PC-9 (cell line): ENCODE measurements at regions not wholly inside any gene's neighbourhood (a gene's known extent, or its start where the extent isn't known, plus 50 kb on each side); places are given as distances from the start of the nearest gene placed in this dataset.

Experiments used
- BruUV-seq: library from RNA; stranded (reverse); fragments of 400-500 nt; replicated peaks from 2 replicates; lab custom pipeline; 2021; lab: Mats Ljungman, UMichigan
- CTCF ChIA-PET: fragments of 300-600 bp; sonication (Branson Sonifier 250); formaldehyde crosslinking; loops from one replicate; lab custom pipeline; 2022; ENCODE audit warnings: antibody characterized with exemption; lab: Charles Lee
- POLR2A ChIA-PET: fragments of 300-600 bp; sonication (Branson Sonifier 250); formaldehyde crosslinking; loops from one replicate; lab custom pipeline; 2022; ENCODE audit warnings: antibody characterized with exemption; ENCODE audit not compliant: unreplicated experiment; lab: Charles Lee
- DNase-seq, 2 experiments: peaks; one replicate each; pipeline versions ENCODE4 v3.0.0 to v3.0.0-alpha.2; 2015 to 2022; ENCODE audit warnings: mixed read lengths in 1 of 2
- H2AFZ ChIP-seq: fragments of 200-600 bp; sonication (generic); 2 replicates; pipeline ENCODE4 v1.8.1; 2017; ENCODE audit warnings: antibody characterized with exemption
- H3F3A ChIP-seq: fragments of 200-600 bp; sonication (generic); 2 replicates; pipeline ENCODE4 v1.8.1; 2017; ENCODE audit warnings: antibody characterized with exemption, mild to moderate bottlenecking, low read depth; ENCODE audit not compliant: insufficient read depth
- H3K27ac ChIP-seq: fragments of 200-600 bp; sonication (generic); 2 replicates; pipeline ENCODE4 v1.6.1; 2016; ENCODE audit warnings: mixed run types
- H3K27me3 ChIP-seq: fragments of 200-600 bp; sonication (generic); 2 replicates; pipeline ENCODE4 v1.6.1; 2016; ENCODE audit warnings: low read depth, mixed run types; ENCODE audit not compliant: insufficient read depth
- H3K36me3 ChIP-seq: fragments of 200-600 bp; sonication (generic); 2 replicates; pipeline ENCODE4 v1.6.1; 2016; ENCODE audit warnings: low read depth, mixed run types
- H3K4me1 ChIP-seq: fragments of 200-600 bp; sonication (generic); replicated peaks from 2 replicates; pipeline ENCODE4 v1.6.1; 2016; ENCODE audit warnings: mixed run types; ENCODE audit not compliant: insufficient read depth
- H3K4me2 ChIP-seq: fragments of 200-600 bp; sonication (generic); 2 replicates; pipeline ENCODE4 v1.6.1; 2017; ENCODE audit warnings: mixed run types
- H3K4me3 ChIP-seq: fragments of 200-600 bp; sonication (generic); 2 replicates; pipeline ENCODE4 v1.6.1; 2016; ENCODE audit warnings: mixed run types
- H3K79me2 ChIP-seq: fragments of 200-600 bp; sonication (generic); 2 replicates; pipeline ENCODE4 v1.6.1; 2017; ENCODE audit warnings: low read depth, mixed run types
- H3K9me2 ChIP-seq: fragments of 200-600 bp; sonication (generic); 2 replicates; pipeline ENCODE4 v1.8.1; 2017; ENCODE audit warnings: mild to moderate bottlenecking; ENCODE audit not compliant: insufficient read depth
- H3K9me3 ChIP-seq: fragments of 200-600 bp; sonication (generic); 2 replicates; pipeline ENCODE4 v1.8.1; 2016; ENCODE audit warnings: low read depth; ENCODE audit not compliant: insufficient read depth
- H4K20me1 ChIP-seq: fragments of 200-600 bp; sonication (generic); 2 replicates; pipeline ENCODE4 v1.8.1; 2017; ENCODE audit not compliant: insufficient read depth
- EZH2 ChIP-seq: fragments of 200-600 bp; sonication (generic); IDR thresholded peaks from 2 replicates; pipeline ENCODE4 v1.8.0; 2017; ENCODE audit warnings: antibody characterized with exemption, low read depth
- intact Hi-C: fragments of 100-400 bp; cut with micrococcal nuclease; formaldehyde crosslinking; loops from one replicate; pipeline ENCODE4 v1.10.0; 2022; ENCODE audit not compliant: unreplicated experiment
- TF ChIP-seq, protein P1 (sequence below): fragments of 200-600 bp; sonication (generic); conservative IDR thresholded peaks from 2 replicates; pipeline ENCODE4 v1.6.1; 2017; ENCODE audit warnings: mixed run types, antibody characterized with exemption, mild to moderate bottlenecking, moderate library complexity

DNA sequence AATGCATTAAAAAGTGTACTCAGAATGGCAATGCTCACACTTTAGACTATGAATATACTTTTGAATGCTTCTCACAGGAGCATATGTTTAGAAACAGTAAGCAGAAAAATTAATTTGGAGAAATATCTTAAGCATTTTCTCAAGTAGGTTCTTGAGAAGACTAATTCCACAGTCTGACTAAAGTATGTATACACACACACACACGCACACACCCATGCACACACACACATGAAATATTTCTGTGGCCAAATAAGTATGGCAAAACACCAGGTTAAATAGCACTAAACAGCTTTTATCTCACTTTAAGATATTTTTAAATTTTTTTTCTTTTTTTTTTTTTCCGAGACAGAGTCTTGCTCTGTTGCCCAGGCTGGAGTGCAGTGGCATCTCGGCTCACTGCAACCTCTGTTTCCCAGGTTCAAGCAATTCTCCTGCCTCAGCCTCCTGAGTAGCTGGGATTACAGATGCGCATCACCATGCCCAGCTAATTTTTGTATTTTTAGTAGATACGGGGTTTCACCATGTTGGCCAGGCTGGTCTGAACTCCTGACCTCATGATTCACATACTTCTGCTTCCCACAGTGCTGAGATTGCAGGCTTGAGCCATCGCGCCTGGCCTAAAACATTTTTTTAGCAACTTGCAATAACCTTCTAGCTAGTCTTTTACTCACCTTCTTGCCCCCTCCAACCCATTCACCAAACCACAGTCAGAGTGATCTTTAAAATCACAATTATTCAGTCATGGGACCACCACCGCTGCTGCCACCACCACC lies 67.5 kb upstream of the SCG2 start:
- peak in 1 of 2 experiments; percentile 18 for DNase-seq
- no peak overlapping the region for H3K27ac ChIP-seq
- CTCF ChIA-PET, result interaction anchor here (0.5 to 0.6 kb wide), 2 partner anchors 128 to 699 kb away, joined by 3 read pairs; no protein-coding TSS in a partner anchor
- H3K27me3 ChIP-seq, result no peaks in the 10 kb centered on the region
- no peaks in the 10 kb centered on the region for H3K9me3 ChIP-seq
- H3F3A ChIP-seq, result no peaks in the 10 kb centered on the region
- no peaks in the 10 kb centered on the region for H3K9me2 ChIP-seq
- intact Hi-C loops, result loop anchor here (5.0 to 10.0 kb wide), 3 partner anchors 107 to 615 kb away; no protein-coding TSS in a partner anchor
- no peaks in the 10 kb centered on the region for H3K79me2 ChIP-seq
- no peak overlapping the region for H3K4me3 ChIP-seq
- TF ChIP-seq, protein P1, sequence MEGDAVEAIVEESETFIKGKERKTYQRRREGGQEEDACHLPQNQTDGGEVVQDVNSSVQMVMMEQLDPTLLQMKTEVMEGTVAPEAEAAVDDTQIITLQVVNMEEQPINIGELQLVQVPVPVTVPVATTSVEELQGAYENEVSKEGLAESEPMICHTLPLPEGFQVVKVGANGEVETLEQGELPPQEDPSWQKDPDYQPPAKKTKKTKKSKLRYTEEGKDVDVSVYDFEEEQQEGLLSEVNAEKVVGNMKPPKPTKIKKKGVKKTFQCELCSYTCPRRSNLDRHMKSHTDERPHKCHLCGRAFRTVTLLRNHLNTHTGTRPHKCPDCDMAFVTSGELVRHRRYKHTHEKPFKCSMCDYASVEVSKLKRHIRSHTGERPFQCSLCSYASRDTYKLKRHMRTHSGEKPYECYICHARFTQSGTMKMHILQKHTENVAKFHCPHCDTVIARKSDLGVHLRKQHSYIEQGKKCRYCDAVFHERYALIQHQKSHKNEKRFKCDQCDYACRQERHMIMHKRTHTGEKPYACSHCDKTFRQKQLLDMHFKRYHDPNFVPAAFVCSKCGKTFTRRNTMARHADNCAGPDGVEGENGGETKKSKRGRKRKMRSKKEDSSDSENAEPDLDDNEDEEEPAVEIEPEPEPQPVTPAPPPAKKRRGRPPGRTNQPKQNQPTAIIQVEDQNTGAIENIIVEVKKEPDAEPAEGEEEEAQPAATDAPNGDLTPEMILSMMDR, result no peak
- no peak overlapping the region for H2AFZ ChIP-seq
- no TSS peak for BruUV-seq
- no peak overlapping the region for H3K4me2 ChIP-seq
- no peaks in the 10 kb centered on the region for H3K36me3 ChIP-seq
- H4K20me1 ChIP-seq, result no peaks in the 10 kb centered on the region
- POLR2A ChIA-PET, result interaction anchor here (0.8 kb wide), 1 partner anchor 1387 kb away, joined by 4 read pairs; no protein-coding TSS in a partner anchor
- no peaks in the 10 kb centered on the region for H3K4me1 ChIP-seq

GRCh38 chr2:223668302-223668998 lies 66.3 kb upstream of the SCG2 start:
- H3K79me2 ChIP-seq, result no peaks in the 10 kb centered on the region
- TF ChIP-seq, protein P1, result no peak
- TF ChIP-seq EZH2, result no peak
- CTCF ChIA-PET, result interaction anchor here (0.6 kb wide), 1 partner anchor 20 kb away, joined by 5 read pairs; no protein-coding TSS in a partner anchor
- POLR2A ChIA-PET, result no interaction called here
- H3K9me2 ChIP-seq, result no peaks in the 10 kb centered on the region
- intact Hi-C loops, result no loop called here
- H3K27ac ChIP-seq, result no peak overlapping the region
- H3K27me3 ChIP-seq, result no peaks in the 10 kb centered on the region
- H3K9me3 ChIP-seq, result no peaks in the 10 kb centered on the region
- no peak for DNase-seq
- no peak overlapping the region for H2AFZ ChIP-seq
- H3K4me1 ChIP-seq, result no peaks in the 10 kb centered on the region
- H3K4me2 ChIP-seq, result no peak overlapping the region
- no peaks in the 10 kb centered on the region for H3K36me3 ChIP-seq
- H3K4me3 ChIP-seq, result no peak overlapping the region
- no TSS peak for BruUV-seq
- no peaks in the 10 kb centered on the region for H4K20me1 ChIP-seq
- no peaks in the 10 kb centered on the region for H3F3A ChIP-seq

- Histone ChIP-seq H4K20me1 (no peaks in the 10 kb centered on the region), H3K9me3 (no peaks in the 10 kb centered on the region), H3K27ac (no peak overlapping the region), H3K79me2 (no peaks in the 10 kb centered on the region), H3K36me3 (no peaks in the 10 kb centered on the region), H3K4me2 (no peak overlapping the region), H3K27me3 (no peaks in the 10 kb centered on the region), H3F3A (no peaks in the 10 kb centered on the region), H2AFZ (no peak overlapping the region), H3K4me3 (no peak overlapping the region), H3K9me2 (no peaks in the 10 kb centered on the region), H3K4me1 (no peaks in the 10 kb centered on the region)
- TF ChIP-seq EZH2, result no peak
- TF ChIP-seq, protein P1, result no peak
- DNase-seq, result no peak
- ChIA-PET POLR2A (no interaction called here), CTCF (no interaction called here)
- intact Hi-C loops, result no loop called here
- no TSS peak for BruUV-seq
Measured at GRCh38 chr2:223654384-223654915, 52.3 kb upstream of the SCG2 start.
